ENCODE measurements at regions not wholly inside any gene's neighbourhood (a gene's known extent, or its start where the extent isn't known, plus 50 kb on each side); places are given as distances from the start of the nearest gene placed in this dataset.

GRCh38 chr13:108560093-108560492 is 69.3 kb upstream of the MYO16 start:
- H3K27ac ChIP-seq = no peak overlapping the region
- no peak overlapping the region for H3K4me2 ChIP-seq (ENCODE audit: unreplicated experiment)
- no peaks in the 10 kb centered on the region for H3K9me2 ChIP-seq (ENCODE audit: insufficient read depth)
- H3K36me3 ChIP-seq (ENCODE audit: low read depth) = no peaks in the 10 kb centered on the region
- H3K79me2 ChIP-seq (ENCODE audit: insufficient read depth) = no peaks in the 10 kb centered on the region
- no peaks in the 10 kb centered on the region for H3K9me3 ChIP-seq (ENCODE audit: low read depth)
- no peak overlapping the region for H3K4me3 ChIP-seq
- whole genome bisulfite sequencing, 2 experiments (ENCODE audit: low coverage in 1 of 2, low lambda C conversion rate in 2 of 2, missing lambda C conversion rate in 2 of 2) = 29 to 31% methylated on average over 3 of the region's 3 CpGs
- DNase-seq = no peak
- no peak overlapping the region for H3K9ac ChIP-seq
- H4K20me1 ChIP-seq (ENCODE audit: insufficient read depth) = no peaks in the 10 kb centered on the region
- TF ChIP-seq EZH2phosphoT487 (IDR thresholded peaks at IDR 0.05; ENCODE audit: insufficient read depth, low read depth) (no peak), EZH2 (IDR thresholded peaks at IDR 0.05; ENCODE audit: insufficient read depth, poor library complexity, severe bottlenecking) (no peak)
- H2AFZ ChIP-seq = no peak overlapping the region
- H3K4me1 ChIP-seq (ENCODE audit: insufficient read depth) = no peaks in the 10 kb centered on the region
- H3K27me3 ChIP-seq (replicated peaks; ENCODE audit: insufficient read depth) = no peaks in the 10 kb centered on the region
- in situ Hi-C loops (cut with MboI) = no loop called here
- H3F3A ChIP-seq (ENCODE audit: insufficient read depth) = no peaks in the 10 kb centered on the region

- Histone ChIP-seq H3F3A (ENCODE audit: insufficient read depth) (no peaks in the 10 kb centered on the region), H3K4me2 (ENCODE audit: unreplicated experiment) (no peak overlapping the region), H3K9ac (no peak overlapping the region), H3K9me3 (ENCODE audit: low read depth) (no peaks in the 10 kb centered on the region), H3K4me1 (ENCODE audit: insufficient read depth) (no peaks in the 10 kb centered on the region), H3K27ac (no peak overlapping the region), H3K4me3 (no peak overlapping the region), H4K20me1 (ENCODE audit: insufficient read depth) (no peaks in the 10 kb centered on the region), H3K36me3 (ENCODE audit: low read depth) (no peaks in the 10 kb centered on the region), H3K9me2 (ENCODE audit: insufficient read depth) (no peaks in the 10 kb centered on the region), H3K79me2 (ENCODE audit: insufficient read depth) (no peaks in the 10 kb centered on the region), H2AFZ (no peak overlapping the region), H3K27me3 (replicated peaks; ENCODE audit: insufficient read depth) (no peaks in the 10 kb centered on the region)
- in situ Hi-C loops (cut with MboI) = no loop called here
- TF ChIP-seq EZH2phosphoT487 (IDR thresholded peaks at IDR 0.05; ENCODE audit: insufficient read depth, low read depth) (no peak), EZH2 (IDR thresholded peaks at IDR 0.05; ENCODE audit: insufficient read depth, poor library complexity, severe bottlenecking) (no peak)
- 0 to 1% methylated on average over 2 of the region's 2 CpGs for WGBS, 2 experiments (ENCODE audit: low coverage in 1 of 2, low lambda C conversion rate in 2 of 2, missing lambda C conversion rate in 2 of 2)
- DNase-seq = no peak
These were observed 68.3 kb upstream of the MYO16 start for GRCh38 chr13:108561149-108561548.

GRCh38 chr13:108566413-108567170 is 62.8 kb upstream of the MYO16 start:
- H3K4me3 ChIP-seq = no peak overlapping the region
- no peaks in the 10 kb centered on the region for H3K36me3 ChIP-seq (ENCODE audit: low read depth)
- H3K9me3 ChIP-seq (ENCODE audit: low read depth) = no peaks in the 10 kb centered on the region
- WGBS, 2 experiments (ENCODE audit: low coverage in 1 of 2, low lambda C conversion rate in 2 of 2, missing lambda C conversion rate in 2 of 2) = 26 to 28% methylated on average over 2 of the region's 2 CpGs
- no peaks in the 10 kb centered on the region for H3K79me2 ChIP-seq (ENCODE audit: insufficient read depth)
- H2AFZ ChIP-seq = no peak overlapping the region
- no peak for TF ChIP-seq EZH2phosphoT487 (IDR thresholded peaks at IDR 0.05; ENCODE audit: insufficient read depth, low read depth)
- no peak for TF ChIP-seq EZH2 (IDR thresholded peaks at IDR 0.05; ENCODE audit: insufficient read depth, poor library complexity, severe bottlenecking)
- H3F3A ChIP-seq (ENCODE audit: insufficient read depth) = no peaks in the 10 kb centered on the region
- H3K9ac ChIP-seq = no peak overlapping the region
- no peaks in the 10 kb centered on the region for H3K4me1 ChIP-seq (ENCODE audit: insufficient read depth)
- H3K4me2 ChIP-seq (ENCODE audit: unreplicated experiment) = no peak overlapping the region
- H3K27ac ChIP-seq = no peak overlapping the region
- no peaks in the 10 kb centered on the region for H3K27me3 ChIP-seq (replicated peaks; ENCODE audit: insufficient read depth)
- in situ Hi-C loops (cut with MboI) = no loop called here
- no peaks in the 10 kb centered on the region for H4K20me1 ChIP-seq (ENCODE audit: insufficient read depth)
- no peaks in the 10 kb centered on the region for H3K9me2 ChIP-seq (ENCODE audit: insufficient read depth)
- DNase-seq = no peak

DNA sequence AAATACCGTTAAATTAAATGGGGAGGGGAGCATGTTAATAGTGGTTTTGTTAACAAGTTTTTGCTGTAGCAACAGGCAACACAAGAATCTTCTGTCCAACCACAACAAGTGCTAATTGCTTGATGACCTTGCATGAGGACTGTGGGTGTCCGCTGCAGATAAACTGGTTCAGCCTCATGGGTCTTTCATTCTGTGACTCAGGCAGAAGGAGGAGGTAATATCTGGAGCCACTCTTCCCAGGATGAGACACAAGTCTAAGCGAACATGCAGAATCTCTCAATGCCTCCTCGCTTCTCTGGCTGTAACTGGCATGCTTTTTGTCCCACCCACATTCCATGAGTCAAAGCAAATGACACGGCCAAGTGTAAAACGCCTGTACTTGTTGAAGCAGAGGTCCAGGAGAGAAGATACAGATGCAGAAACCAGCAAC is 56.6 kb upstream of the MYO16 start:
- no peaks in the 10 kb centered on the region for H3K4me1 ChIP-seq (ENCODE audit: insufficient read depth)
- no peak overlapping the region for H3K4me3 ChIP-seq
- no peaks in the 10 kb centered on the region for H3K36me3 ChIP-seq (ENCODE audit: low read depth)
- no peak overlapping the region for H3K4me2 ChIP-seq (ENCODE audit: unreplicated experiment)
- 27 to 37% methylated on average over 6 of the region's 6 CpGs for WGBS, 2 experiments (ENCODE audit: low coverage in 1 of 2, low lambda C conversion rate in 2 of 2, missing lambda C conversion rate in 2 of 2)
- H3K79me2 ChIP-seq (ENCODE audit: insufficient read depth) = no peaks in the 10 kb centered on the region
- no peaks in the 10 kb centered on the region for H3K27me3 ChIP-seq (replicated peaks; ENCODE audit: insufficient read depth)
- no peaks in the 10 kb centered on the region for H4K20me1 ChIP-seq (ENCODE audit: insufficient read depth)
- DNase-seq = no peak
- no peak overlapping the region for H3K9ac ChIP-seq
- no peaks in the 10 kb centered on the region for H3K9me2 ChIP-seq (ENCODE audit: insufficient read depth)
- TF ChIP-seq EZH2 (IDR thresholded peaks at IDR 0.05; ENCODE audit: insufficient read depth, poor library complexity, severe bottlenecking) (no peak), EZH2phosphoT487 (IDR thresholded peaks at IDR 0.05; ENCODE audit: insufficient read depth, low read depth) (no peak)
- in situ Hi-C loops (cut with MboI) = no loop called here
- no peaks in the 10 kb centered on the region for H3K9me3 ChIP-seq (ENCODE audit: low read depth)
- no peaks in the 10 kb centered on the region for H3F3A ChIP-seq (ENCODE audit: insufficient read depth)
- H3K27ac ChIP-seq = no peak overlapping the region
- H2AFZ ChIP-seq = no peak overlapping the region

Measured in GM23248 (cell line).